Peyer's patch (tissue), 4 donors: ENCODE measurements at regions not wholly inside any gene's neighbourhood (a gene's known extent, or its start where the extent isn't known, plus 50 kb on each side); places are given as distances from the start of the nearest gene placed in this dataset.

ENCODE experiments used
- POLR2A ChIP-seq, 2 donors: fragments of 450-650 bp; IDR thresholded peaks; one replicate each; pipeline ENCODE4 v1.5.1; 2017; ENCODE audit warnings: antibody characterized with exemption in 2 of 2, mild to moderate bottlenecking in 2 of 2, moderate library complexity in 2 of 2
- TF ChIP-seq, protein P1 (sequence below), 6 experiments: fragments of 450-650 bp in 4 of 6; fragments of 200-600 bp in 2 of 6; sonication (generic) in 1 of 6; IDR thresholded peaks; one replicate each; pipeline ENCODE4 v1.5.1; 2017 to 2019; ENCODE audit warnings: antibody characterized with exemption in 6 of 6, mild to moderate bottlenecking in 3 of 6, moderate library complexity in 1 of 6

DNA sequence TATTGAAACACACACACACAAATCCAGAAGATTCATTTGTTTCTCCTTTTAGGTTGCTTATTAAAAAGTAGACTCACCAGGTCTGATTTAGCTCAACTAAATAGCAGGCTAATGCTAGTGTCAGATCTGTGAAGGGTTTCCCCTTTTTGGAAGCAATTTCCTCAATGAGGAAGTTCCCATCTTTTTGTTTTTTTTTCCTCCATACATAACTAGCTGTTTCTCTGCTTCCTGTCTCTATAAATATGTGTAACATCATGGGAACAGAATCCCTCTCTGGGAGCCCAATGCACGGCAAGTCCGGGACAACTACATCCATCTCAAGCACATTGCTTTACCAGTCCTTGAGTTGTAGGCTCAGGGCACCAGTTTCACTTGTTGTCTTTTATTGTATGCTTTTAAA, 1421.1 kb downstream of the PLA2G4A start:
- TF ChIP-seq, protein P1, sequence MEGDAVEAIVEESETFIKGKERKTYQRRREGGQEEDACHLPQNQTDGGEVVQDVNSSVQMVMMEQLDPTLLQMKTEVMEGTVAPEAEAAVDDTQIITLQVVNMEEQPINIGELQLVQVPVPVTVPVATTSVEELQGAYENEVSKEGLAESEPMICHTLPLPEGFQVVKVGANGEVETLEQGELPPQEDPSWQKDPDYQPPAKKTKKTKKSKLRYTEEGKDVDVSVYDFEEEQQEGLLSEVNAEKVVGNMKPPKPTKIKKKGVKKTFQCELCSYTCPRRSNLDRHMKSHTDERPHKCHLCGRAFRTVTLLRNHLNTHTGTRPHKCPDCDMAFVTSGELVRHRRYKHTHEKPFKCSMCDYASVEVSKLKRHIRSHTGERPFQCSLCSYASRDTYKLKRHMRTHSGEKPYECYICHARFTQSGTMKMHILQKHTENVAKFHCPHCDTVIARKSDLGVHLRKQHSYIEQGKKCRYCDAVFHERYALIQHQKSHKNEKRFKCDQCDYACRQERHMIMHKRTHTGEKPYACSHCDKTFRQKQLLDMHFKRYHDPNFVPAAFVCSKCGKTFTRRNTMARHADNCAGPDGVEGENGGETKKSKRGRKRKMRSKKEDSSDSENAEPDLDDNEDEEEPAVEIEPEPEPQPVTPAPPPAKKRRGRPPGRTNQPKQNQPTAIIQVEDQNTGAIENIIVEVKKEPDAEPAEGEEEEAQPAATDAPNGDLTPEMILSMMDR (IDR thresholded peaks at IDR 0.05): no peak
- TF ChIP-seq POLR2A (IDR thresholded peaks at IDR 0.05): no peak
